ENCODE measurements at regions not wholly inside any gene's neighbourhood (a gene's known extent, or its start where the extent isn't known, plus 50 kb on each side); places are given as distances from the start of the nearest gene placed in this dataset.

GRCh38 chr6:139436200-139436956, 61.9 kb upstream of the CITED2 start:
- no peak for DNase-seq

GRCh38 chr6:139433631-139434419, 59.4 kb upstream of the CITED2 start:
- no peak for DNase-seq

DNA sequence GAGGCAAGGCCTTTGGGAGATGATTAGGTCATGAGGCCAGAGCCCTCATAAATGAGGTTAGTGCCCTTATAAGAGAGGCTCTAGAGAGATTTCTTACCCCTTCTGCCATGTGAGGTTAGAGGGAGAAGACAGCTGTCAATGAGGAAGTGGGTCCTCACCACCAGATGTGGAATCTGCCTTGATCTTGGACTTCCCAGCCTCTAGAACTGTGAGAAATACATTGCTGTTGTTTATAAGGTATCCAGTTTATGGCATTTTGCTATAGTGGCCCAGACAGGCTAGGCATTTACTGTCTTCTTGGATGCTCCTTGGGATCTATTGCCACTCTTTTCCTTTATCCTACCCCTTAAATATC, 57.1 kb upstream of the CITED2 start:
- DNase-seq: no peak

DNA sequence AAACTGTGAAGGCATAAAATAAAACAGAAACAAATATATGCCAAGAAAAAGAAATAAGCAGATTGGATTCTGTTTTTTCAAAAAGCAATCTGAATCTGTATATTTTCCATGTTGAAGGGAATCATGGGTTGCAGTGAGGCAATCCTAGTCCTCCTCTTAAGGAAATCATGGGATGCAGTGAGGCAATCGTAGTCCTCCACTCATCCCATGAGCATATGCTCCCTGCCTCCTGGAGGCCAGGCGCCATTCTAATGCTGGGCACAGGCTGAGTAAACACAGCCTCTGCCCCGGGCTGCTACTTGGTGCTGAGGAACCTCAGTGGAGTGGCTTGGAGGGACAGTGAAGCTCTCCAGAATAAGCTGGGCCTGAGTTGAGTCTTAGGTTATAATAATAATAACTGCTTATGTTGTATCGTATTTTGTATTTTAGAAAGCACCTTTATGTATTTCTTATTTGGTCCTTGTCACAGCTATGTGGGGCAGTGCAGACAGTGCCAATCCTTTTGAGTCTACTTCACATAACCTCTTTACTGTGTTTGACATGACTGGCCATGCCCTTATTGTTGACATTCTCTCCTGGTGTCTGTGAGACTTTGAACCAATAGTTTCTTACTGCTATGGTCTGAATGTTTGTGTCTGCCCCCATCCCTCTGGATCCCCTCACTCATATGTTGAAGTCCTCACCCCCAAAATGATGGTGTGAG, 56.6 kb upstream of the CITED2 start:
- no peak for DNase-seq

DNA sequence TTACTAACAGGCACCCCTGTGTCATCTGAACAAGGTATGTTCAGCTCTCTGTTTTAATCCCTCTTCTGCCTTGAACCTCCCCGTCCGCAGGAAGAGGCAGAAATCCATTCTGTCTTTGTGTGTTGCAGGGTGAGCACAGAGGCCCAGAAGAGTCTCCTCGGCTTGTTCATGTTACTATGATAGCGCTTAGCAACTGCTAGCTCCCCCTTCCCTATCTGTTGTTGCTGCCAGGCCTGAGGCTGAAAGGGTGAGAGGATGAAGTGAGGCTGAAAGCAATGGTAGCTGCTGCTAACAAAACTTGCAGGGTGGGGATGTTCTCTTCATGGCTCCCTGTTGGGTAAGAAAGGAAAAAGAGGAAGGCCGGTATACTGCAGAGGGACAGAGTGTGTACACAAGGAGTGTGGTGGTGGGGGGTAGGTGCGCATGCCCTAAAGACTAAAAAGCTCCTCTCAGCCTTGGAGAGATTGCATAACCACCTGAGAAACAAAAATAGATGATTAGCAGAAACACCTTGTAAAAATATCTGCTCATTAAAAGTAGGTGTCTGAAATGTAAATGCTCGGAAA, 55.2 kb upstream of the CITED2 start:
- no peak for DNase-seq

DNA sequence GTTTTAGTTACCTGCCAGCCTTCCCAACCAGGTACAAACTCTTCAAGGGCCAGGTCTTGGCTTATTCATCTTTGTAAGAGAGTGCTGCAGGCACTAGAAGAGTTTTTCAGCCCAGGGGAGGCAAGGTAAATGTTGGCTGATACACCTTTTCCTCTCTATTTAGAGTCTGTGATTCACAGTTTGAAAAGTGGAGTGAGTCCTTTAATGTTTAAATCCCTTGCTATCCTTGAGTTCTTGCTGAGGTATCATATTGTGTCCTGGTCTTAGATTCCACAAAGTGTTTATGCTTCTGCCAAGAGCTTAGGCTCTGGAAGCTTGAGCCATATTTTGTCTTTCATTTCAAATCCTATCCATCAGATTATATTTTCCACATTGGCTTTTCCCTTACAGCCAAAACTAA, 52.8 kb upstream of the CITED2 start:
- DNase-seq: no peak

- DNase-seq: no peak
Observed at GRCh38 chr6:139426795-139427194, 52.3 kb upstream of the CITED2 start.

- no peak for DNase-seq
Observed at GRCh38 chr6:139425780-139426179, 51.3 kb upstream of the CITED2 start.

GRCh38 chr6:139423971-139424667, 49.7 kb upstream of the CITED2 start:
- no peak for DNase-seq

All from T-helper 2 cell (primary cell).